Liver (tissue), 8 donors: ENCODE measurements at regions not wholly inside any gene's neighbourhood (a gene's known extent, or its start where the extent isn't known, plus 50 kb on each side); places are given as distances from the start of the nearest gene placed in this dataset.
A peak's percentile ranks its signal among the peaks of the same experiment; 100 is the strongest.

Experiments
- DNase-seq: peaks from one replicate; pipeline ENCODE4 v3.0.0-alpha.2; 2017; ENCODE audit warnings: low spot score
- H3K27ac ChIP-seq, 2 donors: one replicate each; pipeline ENCODE4 v1.7.0; 2013; ENCODE audit warnings: inconsistent platforms in 2 of 2, low read length in 2 of 2, control low read depth in 1 of 2, low read depth in 1 of 2, mild to moderate bottlenecking in 1 of 2
- H3K27me3 ChIP-seq, 4 donors: one replicate each; pipeline versions ENCODE4 v1.6.1 to v1.7.0; 2013; ENCODE audit warnings: low read length in 3 of 4, inconsistent platforms in 1 of 4, mild to moderate bottlenecking in 1 of 4, moderate library complexity in 1 of 4; ENCODE audit not compliant: control insufficient read depth in 4 of 4, insufficient read depth in 4 of 4
- H3K36me3 ChIP-seq, 4 donors: one replicate each; pipeline versions ENCODE4 v1.6.1 to v1.7.0; 2013; ENCODE audit warnings: low read length in 3 of 4, mild to moderate bottlenecking in 3 of 4, low read depth in 1 of 4, moderate library complexity in 1 of 4; ENCODE audit not compliant: control insufficient read depth in 4 of 4, insufficient read depth in 3 of 4
- H3K4me1 ChIP-seq, 4 donors: one replicate each; pipeline versions ENCODE4 v1.6.1 to v1.7.0; 2013; ENCODE audit warnings: low read length in 3 of 4, mild to moderate bottlenecking in 3 of 4, moderate library complexity in 1 of 4; ENCODE audit not compliant: control insufficient read depth in 4 of 4, insufficient read depth in 4 of 4
- H3K4me3 ChIP-seq, 3 donors: one replicate each; pipeline versions ENCODE4 v1.6.1 to v1.7.0; 2013; ENCODE audit warnings: low read length in 3 of 3, control low read depth in 1 of 3, low read depth in 1 of 3, mild to moderate bottlenecking in 1 of 3
- H3K9ac ChIP-seq, 2 donors: one replicate each; pipeline ENCODE4 v1.7.0; 2013; ENCODE audit warnings: low read length in 2 of 2, mild to moderate bottlenecking in 2 of 2, moderate library complexity in 2 of 2, control low read depth in 1 of 2, low read depth in 1 of 2
- H3K9me3 ChIP-seq, 4 donors: one replicate each; pipeline versions ENCODE4 v1.6.1 to v1.7.0; 2013; ENCODE audit warnings: low read length in 3 of 4; ENCODE audit not compliant: control insufficient read depth in 4 of 4
- ATF3 ChIP-seq: IDR thresholded peaks from 2 replicates; pipeline ENCODE4 v1.6.1; 2016; ENCODE audit warnings: antibody characterized with exemption
- CTCF ChIP-seq: fragments of 150-350 bp; IDR thresholded peaks from 2 replicates; pipeline ENCODE4 v1.5.1; 2017; ENCODE audit warnings: improper control_type of control experiment, low read depth, low read length; ENCODE audit not compliant: missing input control
- EGR1 ChIP-seq, 2 donors: IDR thresholded peaks; 2 replicates each; pipeline ENCODE4 v1.6.1; 2016 to 2018; ENCODE audit warnings: antibody characterized with exemption in 2 of 2, low read depth in 2 of 2
- FOXA1 ChIP-seq: IDR thresholded peaks from 2 replicates; pipeline ENCODE4 v1.6.1; 2016; ENCODE audit warnings: antibody characterized with exemption
- FOXA2 ChIP-seq: IDR thresholded peaks from 2 replicates; pipeline ENCODE4 v1.6.1; 2016; ENCODE audit warnings: antibody characterized with exemption
- HNF4G ChIP-seq: IDR thresholded peaks from 2 replicates; pipeline ENCODE4 v1.6.1; 2016; ENCODE audit warnings: antibody characterized with exemption
- NR2F2 ChIP-seq: IDR thresholded peaks from 2 replicates; pipeline ENCODE4 v1.6.1; 2016; ENCODE audit warnings: antibody characterized with exemption
- RAD21 ChIP-seq, 2 donors: IDR thresholded peaks; 2 replicates each; pipeline ENCODE4 v1.6.1; 2016; ENCODE audit warnings: antibody characterized with exemption in 2 of 2, mild to moderate bottlenecking in 2 of 2
- TAF1 ChIP-seq: conservative IDR thresholded peaks from 2 replicates; pipeline ENCODE4 v1.6.1; 2016; ENCODE audit warnings: antibody characterized with exemption, mild to moderate bottlenecking
- ZBTB33 ChIP-seq: IDR thresholded peaks from 2 replicates; pipeline ENCODE4 v1.6.1; 2016; ENCODE audit warnings: antibody characterized with exemption
- WGBS: extraction: QIAGEN DNeasy Blood & Tissue Kit; methylation state at CpG from one replicate; pipeline ENCODE4 v1.1.7; 2013; 5-methylcytosine and 5-hydroxymethylcytosine counted together
- donor health status: healthy.
- donor health status: healthy.
- donor health status: healthy.
- donor health status: healthy.
- donor health status: healthy.

- Histone ChIP-seq H3K27me3 (peaks cover 0 to 2% (median 0%) of the 10 kb centered on the region in 4 donors), H3K27ac (no peak overlapping the region), H3K36me3 (no peaks in the 10 kb centered on the region), H3K4me3 (no peak overlapping the region), H3K4me1 (no peaks in the 10 kb centered on the region), H3K9me3 (no peaks in the 10 kb centered on the region), H3K9ac (no peak overlapping the region)
- no peak for DNase-seq
- WGBS: 22% methylated on average over 3 of the region's 3 CpGs
- TF ChIP-seq HNF4G (no peak), CTCF (peak; percentile 63), RAD21 (IDR thresholded peaks at IDR 0.05) (peak; percentile 90 to 92)
Measured at GRCh38 chr1:90114521-90115141, 119.7 kb downstream of the ZNF326 start.

- 68% methylated on average over 2 of the region's 2 CpGs for WGBS
- TF ChIP-seq TAF1 (no peak), CTCF (no peak)
Measured at GRCh38 chr1:90107990-90108389, 113.1 kb downstream of the ZNF326 start.

GRCh38 chr1:90106311-90106710 is 111.4 kb downstream of the ZNF326 start:
- no peak for DNase-seq
- H3K4me1 ChIP-seq: no peaks in the 10 kb centered on the region
- no peak overlapping the region for H3K27ac ChIP-seq
- H3K4me3 ChIP-seq: no peak overlapping the region
- WGBS: 71% methylated on average over 4 of the region's 4 CpGs
- TF ChIP-seq FOXA1 (no peak), NR2F2 (no peak), ZBTB33 (no peak), EGR1 (IDR thresholded peaks at IDR 0.05; ENCODE audit: low read depth in 2 of 2) (no peak), FOXA2 (no peak), HNF4G (no peak), RAD21 (IDR thresholded peaks at IDR 0.05) (no peak), ATF3 (no peak)
- H3K9ac ChIP-seq: no peak overlapping the region
- H3K9me3 ChIP-seq: no peaks in the 10 kb centered on the region
- peaks cover 0 to 3% (median 0%) of the 10 kb centered on the region in 4 donors for H3K27me3 ChIP-seq
- no peaks in the 10 kb centered on the region for H3K36me3 ChIP-seq

More at GRCh38 chr1:90107990-90108389, 113.1 kb downstream of the ZNF326 start:
- no peaks in the 10 kb centered on the region for H3K9me3 ChIP-seq
- peaks cover 0 to 3% (median 0%) of the 10 kb centered on the region in 4 donors for H3K27me3 ChIP-seq
- no peak overlapping the region for H3K27ac ChIP-seq
- H3K9ac ChIP-seq: no peak overlapping the region
- H3K36me3 ChIP-seq: no peaks in the 10 kb centered on the region
- no peak for DNase-seq
- H3K4me3 ChIP-seq: no peak overlapping the region
- no peaks in the 10 kb centered on the region for H3K4me1 ChIP-seq
